Loucy (cell line): ENCODE measurements at regions not wholly inside any gene's neighbourhood (a gene's known extent, or its start where the extent isn't known, plus 50 kb on each side); places are given as distances from the start of the nearest gene placed in this dataset.

Experiments
- H2AFZ ChIP-seq: fragments of 200-600 bp; sonication (generic); 2 replicates; pipeline ENCODE4 v1.6.0; 2016; ENCODE audit warnings: antibody characterized with exemption, mild to moderate bottlenecking, low read length, moderate library complexity
- H3F3A ChIP-seq: fragments of 200-600 bp; 2 replicates; pipeline ENCODE4 v1.6.0; 2016; ENCODE audit warnings: antibody characterized with exemption, low read depth, mild to moderate bottlenecking
- H3K27me3 ChIP-seq: fragments of 200-600 bp; sonication (generic); 2 replicates; pipeline ENCODE4 v1.6.1; 2014; ENCODE audit warnings: low read length, mild to moderate bottlenecking; ENCODE audit not compliant: insufficient read depth, poor library complexity, severe bottlenecking
- H3K36me3 ChIP-seq: fragments of 200-600 bp; sonication (generic); 2 replicates; pipeline ENCODE4 v1.6.1; 2016; ENCODE audit warnings: low read length; ENCODE audit not compliant: insufficient read depth
- H3K4me1 ChIP-seq: fragments of 200-600 bp; sonication (generic); 2 replicates; pipeline ENCODE4 v1.5.1; 2014; ENCODE audit warnings: low read length, mild to moderate bottlenecking; ENCODE audit not compliant: insufficient read depth, poor library complexity, severe bottlenecking
- H3K4me2 ChIP-seq: fragments of 200-600 bp; sonication (generic); 2 replicates; pipeline ENCODE4 v1.6.0; 2014; ENCODE audit warnings: antibody characterized with exemption, low read length, low read depth, mild to moderate bottlenecking; ENCODE audit not compliant: poor library complexity, severe bottlenecking
- H3K4me3 ChIP-seq: fragments of 200-600 bp; sonication (generic); 2 replicates; pipeline ENCODE4 v1.5.1; 2014; ENCODE audit warnings: low read length, mild to moderate bottlenecking, mixed read lengths; ENCODE audit not compliant: poor library complexity, severe bottlenecking
- H3K79me2 ChIP-seq: fragments of 200-600 bp; sonication (generic); 2 replicates; pipeline ENCODE4 v1.6.1; 2014; ENCODE audit warnings: low read length; ENCODE audit not compliant: insufficient read depth
- H3K9ac ChIP-seq: fragments of 200-600 bp; sonication (generic); 2 replicates; pipeline ENCODE4 v1.6.0; 2014; ENCODE audit warnings: mild to moderate bottlenecking, low read depth, low read length, moderate library complexity; ENCODE audit not compliant: poor library complexity, severe bottlenecking
- H3K9me2 ChIP-seq: fragments of 200-600 bp; sonication (generic); replicated peaks from 2 replicates; pipeline ENCODE4 v1.6.1; 2016; ENCODE audit warnings: low read depth, low read length, mixed read lengths
- H3K9me3 ChIP-seq: fragments of 200-600 bp; sonication (generic); 2 replicates; pipeline ENCODE4 v1.6.1; 2014; ENCODE audit warnings: mild to moderate bottlenecking, antibody characterized with exemption, low read length, low read depth; ENCODE audit not compliant: insufficient read depth
- H4K20me1 ChIP-seq: fragments of 200-600 bp; sonication (generic); 2 replicates; pipeline ENCODE4 v1.6.0; 2014; ENCODE audit warnings: antibody characterized with exemption, low read length, mild to moderate bottlenecking; ENCODE audit not compliant: insufficient read depth, poor library complexity, severe bottlenecking
- EZH2phosphoT487 ChIP-seq: fragments of 200-600 bp; IDR thresholded peaks from 2 replicates; pipeline ENCODE4 v1.6.1; 2018; ENCODE audit warnings: antibody characterized with exemption, mild to moderate bottlenecking, moderate library complexity, borderline replicate concordance
- TF ChIP-seq, protein P1 (sequence below): fragments of 200-600 bp; sonication (generic); conservative IDR thresholded peaks from 2 replicates; pipeline ENCODE4 v1.5.1; 2014; ENCODE audit warnings: mild to moderate bottlenecking, antibody characterized with exemption, low read length

DNA sequence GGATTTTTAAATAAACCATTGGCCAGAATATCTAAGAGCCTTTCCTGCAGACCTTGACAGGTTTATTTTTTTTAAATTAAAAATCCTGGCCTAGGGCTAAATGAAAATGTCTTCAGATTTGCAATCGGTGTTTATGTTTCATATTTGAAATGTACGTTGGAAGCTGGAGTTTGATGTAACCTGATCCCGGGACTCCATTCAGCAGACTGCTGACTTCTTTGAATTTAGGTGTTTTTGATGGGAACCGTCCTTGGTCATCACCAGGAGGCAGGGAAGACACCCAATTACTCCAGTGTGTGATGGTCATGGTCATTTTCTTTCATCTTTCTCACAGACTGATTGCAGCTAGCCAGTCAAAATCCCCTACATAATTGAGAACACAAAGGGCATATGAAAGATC is 60.1 kb upstream of the BRINP1 start:
- H3K4me3 ChIP-seq = no peak overlapping the region
- H3K36me3 ChIP-seq = no peaks in the 10 kb centered on the region
- H3K9me3 ChIP-seq = no peaks in the 10 kb centered on the region
- no peak overlapping the region for H3K9ac ChIP-seq
- TF ChIP-seq EZH2phosphoT487 = no peak
- TF ChIP-seq, protein P1, sequence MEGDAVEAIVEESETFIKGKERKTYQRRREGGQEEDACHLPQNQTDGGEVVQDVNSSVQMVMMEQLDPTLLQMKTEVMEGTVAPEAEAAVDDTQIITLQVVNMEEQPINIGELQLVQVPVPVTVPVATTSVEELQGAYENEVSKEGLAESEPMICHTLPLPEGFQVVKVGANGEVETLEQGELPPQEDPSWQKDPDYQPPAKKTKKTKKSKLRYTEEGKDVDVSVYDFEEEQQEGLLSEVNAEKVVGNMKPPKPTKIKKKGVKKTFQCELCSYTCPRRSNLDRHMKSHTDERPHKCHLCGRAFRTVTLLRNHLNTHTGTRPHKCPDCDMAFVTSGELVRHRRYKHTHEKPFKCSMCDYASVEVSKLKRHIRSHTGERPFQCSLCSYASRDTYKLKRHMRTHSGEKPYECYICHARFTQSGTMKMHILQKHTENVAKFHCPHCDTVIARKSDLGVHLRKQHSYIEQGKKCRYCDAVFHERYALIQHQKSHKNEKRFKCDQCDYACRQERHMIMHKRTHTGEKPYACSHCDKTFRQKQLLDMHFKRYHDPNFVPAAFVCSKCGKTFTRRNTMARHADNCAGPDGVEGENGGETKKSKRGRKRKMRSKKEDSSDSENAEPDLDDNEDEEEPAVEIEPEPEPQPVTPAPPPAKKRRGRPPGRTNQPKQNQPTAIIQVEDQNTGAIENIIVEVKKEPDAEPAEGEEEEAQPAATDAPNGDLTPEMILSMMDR = no peak
- no peaks in the 10 kb centered on the region for H3K9me2 ChIP-seq
- no peaks in the 10 kb centered on the region for H3K27me3 ChIP-seq
- H3K79me2 ChIP-seq = no peaks in the 10 kb centered on the region
- no peaks in the 10 kb centered on the region for H3K4me1 ChIP-seq
- H2AFZ ChIP-seq = no peak overlapping the region
- H3F3A ChIP-seq = no peaks in the 10 kb centered on the region
- no peak overlapping the region for H3K4me2 ChIP-seq
- H4K20me1 ChIP-seq = no peaks in the 10 kb centered on the region

DNA sequence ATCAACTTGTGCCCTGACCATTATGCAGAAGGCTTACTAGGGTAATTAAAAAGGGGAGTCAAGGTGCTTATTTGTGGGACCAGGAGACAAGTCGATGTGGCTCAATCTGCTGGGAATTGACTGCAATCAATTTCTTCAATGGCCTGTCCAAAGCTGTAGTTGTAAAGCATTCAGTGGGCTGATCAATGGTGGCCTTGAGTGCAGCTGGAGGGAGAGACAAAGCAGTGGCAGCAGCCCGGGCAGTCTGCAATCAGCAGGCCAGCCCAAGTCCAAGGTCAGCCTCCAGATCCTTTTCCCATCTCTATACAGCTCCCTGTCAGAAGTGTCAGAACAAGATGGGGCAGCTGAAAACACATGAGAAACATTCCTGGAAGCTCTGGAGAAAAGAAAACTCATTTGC is 51.0 kb upstream of the BRINP1 start:
- Histone ChIP-seq H3K4me1 (no peaks in the 10 kb centered on the region), H3F3A (no peaks in the 10 kb centered on the region), H3K4me3 (no peak overlapping the region)

More for the DNA sequence above, 51.0 kb upstream of the BRINP1 start:
- Histone ChIP-seq H3K36me3 (no peaks in the 10 kb centered on the region), H3K9me2 (no peaks in the 10 kb centered on the region), H3K79me2 (no peaks in the 10 kb centered on the region), H3K9me3 (no peaks in the 10 kb centered on the region), H3K9ac (no peak overlapping the region), H3K4me2 (no peak overlapping the region), H2AFZ (no peak overlapping the region), H4K20me1 (no peaks in the 10 kb centered on the region), H3K27me3 (no peaks in the 10 kb centered on the region)
- TF ChIP-seq EZH2phosphoT487 = no peak
- TF ChIP-seq, protein P1 = no peak
